Activated T-cell treated with anti-CD3 and anti-CD28 coated beads, Interleukin-2, amount 50 U/mL, for 4 hours (primary cell): ENCODE measurements at regions not wholly inside any gene's neighbourhood (a gene's known extent, or its start where the extent isn't known, plus 50 kb on each side); places are given as distances from the start of the nearest gene placed in this dataset.
"Not testable (repeated sequence)": the region's sequence is repeated elsewhere in the genome, so short reads cannot be mapped to it uniquely, and the experiment has no call there.

Experiments used
- ATAC-seq, 2 donors: fragments of 200-7000 bp; cut with Tn5 transposase; one replicate each; pipeline ENCODE4 v1.10.0; 2021
- DNase-seq: peaks from one replicate; pipeline ENCODE4 v3.0.0-alpha.2; 2020
- H3K27me3 Mint-ChIP-seq: one replicate; pipeline ENCODE4 v1.8.0; 2021; ENCODE audit warnings: low read depth, mixed read lengths
- H3K36me3 Mint-ChIP-seq: one replicate; pipeline ENCODE4 v1.8.0; 2022; ENCODE audit warnings: mixed read lengths; ENCODE audit not compliant: insufficient read depth
- H3K4me1 Mint-ChIP-seq: one replicate; pipeline ENCODE4 v1.8.0; 2021; ENCODE audit warnings: low read depth, mixed read lengths
- H3K4me3 Mint-ChIP-seq: one replicate; pipeline ENCODE4 v1.8.0; 2021; ENCODE audit warnings: mild to moderate bottlenecking, moderate library complexity, mixed read lengths
- H3K9me3 Mint-ChIP-seq: one replicate; pipeline ENCODE4 v1.8.0; 2021; ENCODE audit warnings: mixed read lengths

DNA sequence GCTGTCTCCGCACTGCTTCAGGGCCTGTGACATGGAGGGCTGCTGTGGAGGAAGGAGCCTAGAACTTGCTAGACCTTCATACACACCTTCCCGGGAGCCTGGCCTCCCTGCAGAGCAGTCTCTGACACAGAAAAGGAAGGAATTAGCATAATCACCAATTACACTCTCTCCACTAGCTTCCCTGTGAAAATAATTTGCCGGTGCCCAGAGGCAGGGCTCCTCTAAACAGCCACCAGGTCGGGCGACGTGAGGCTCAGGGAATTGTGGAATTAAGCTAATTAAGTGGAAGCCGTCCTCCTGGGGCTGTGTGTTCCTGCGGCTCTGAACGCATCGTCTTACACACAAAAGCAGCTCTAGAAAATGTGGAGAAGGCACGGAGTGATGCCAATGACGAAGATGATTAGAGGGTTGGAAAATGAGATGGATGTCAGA lies 82.6 kb downstream of the NENF start:
- ATAC-seq (no peak), DNase-seq (no peak)
- H3K36me3 Mint-ChIP-seq = no peaks in the 10 kb centered on the region
- H3K9me3 Mint-ChIP-seq = no peaks in the 10 kb centered on the region
- no peak overlapping the region for H3K4me3 Mint-ChIP-seq
- H3K27me3 Mint-ChIP-seq = peaks cover 63% of the 10 kb centered on the region
- peaks cover 6% of the 10 kb centered on the region for H3K4me1 Mint-ChIP-seq

DNA sequence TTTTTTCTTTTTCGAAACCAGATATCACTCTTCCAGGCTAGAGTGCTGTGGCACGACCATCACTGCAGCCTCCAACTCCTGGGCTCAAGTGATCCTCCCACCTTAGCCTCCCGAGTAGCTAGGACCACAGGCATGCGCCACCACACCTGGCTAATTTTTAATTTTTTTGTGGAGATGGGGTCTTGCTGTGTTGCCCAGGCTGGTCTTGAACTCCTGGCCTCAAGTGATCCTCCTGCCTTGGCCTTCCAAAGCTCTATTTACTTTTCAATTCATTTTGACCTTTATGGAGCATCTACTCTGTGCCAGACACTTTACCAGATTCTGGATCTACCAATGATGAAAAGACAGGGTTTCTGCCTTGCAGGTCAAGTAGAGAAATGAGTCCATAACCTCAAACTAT lies 83.3 kb downstream of the NENF start:
- not testable (repeated sequence) for H3K9me3 Mint-ChIP-seq, H3K4me3 Mint-ChIP-seq, H3K4me1 Mint-ChIP-seq, ATAC-seq, DNase-seq, H3K36me3 Mint-ChIP-seq
- H3K27me3 Mint-ChIP-seq = peaks cover 63% of the 10 kb centered on the region

DNA sequence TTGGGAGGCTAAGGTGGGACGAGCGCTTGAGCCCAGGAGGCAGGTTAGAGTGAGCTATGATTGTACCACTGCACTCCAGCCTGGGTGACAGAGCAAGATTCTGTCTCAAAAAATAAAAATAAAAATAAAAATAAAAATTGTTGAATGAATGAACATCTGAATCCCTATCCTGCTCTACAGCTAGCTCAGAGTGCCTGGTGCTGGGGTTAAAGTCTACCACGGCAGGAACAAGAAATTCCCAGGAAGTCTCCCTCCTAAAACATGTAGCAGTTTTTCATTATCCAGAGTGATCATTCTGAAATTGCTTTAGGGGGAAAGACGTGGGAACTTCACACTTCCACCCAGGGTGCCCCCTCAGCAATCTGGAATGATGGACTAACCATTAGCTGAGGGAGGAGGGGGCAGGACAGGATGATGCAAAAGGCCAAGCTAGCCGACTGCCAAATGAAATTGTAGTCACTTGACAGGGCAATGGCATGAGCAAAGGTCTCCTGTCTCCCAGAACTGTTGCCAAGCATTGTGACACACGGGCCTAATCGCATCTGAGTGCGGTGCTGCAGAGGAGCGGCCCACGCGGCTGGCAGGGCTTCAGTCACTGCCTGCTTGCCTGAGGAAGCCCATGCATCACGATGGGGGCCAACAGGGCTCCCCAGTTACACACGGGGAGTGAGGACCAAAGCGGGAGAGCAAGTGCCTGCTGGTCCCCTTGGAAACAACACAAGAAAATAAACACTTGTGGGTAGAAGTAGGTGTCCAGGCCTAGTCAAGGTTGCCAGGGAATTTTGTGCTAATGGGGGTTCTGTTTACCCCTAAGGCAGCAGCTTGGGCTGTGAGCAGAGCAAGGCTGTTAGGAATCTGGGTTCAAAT lies 85.7 kb downstream of the NENF start:
- no peaks in the 10 kb centered on the region for H3K36me3 Mint-ChIP-seq
- DNase-seq = no peak
- no peak for ATAC-seq
- H3K4me3 Mint-ChIP-seq = no peak overlapping the region
- peaks cover 6% of the 10 kb centered on the region for H3K4me1 Mint-ChIP-seq
- peaks cover 41% of the 10 kb centered on the region for H3K27me3 Mint-ChIP-seq
- H3K9me3 Mint-ChIP-seq = no peaks in the 10 kb centered on the region

DNA sequence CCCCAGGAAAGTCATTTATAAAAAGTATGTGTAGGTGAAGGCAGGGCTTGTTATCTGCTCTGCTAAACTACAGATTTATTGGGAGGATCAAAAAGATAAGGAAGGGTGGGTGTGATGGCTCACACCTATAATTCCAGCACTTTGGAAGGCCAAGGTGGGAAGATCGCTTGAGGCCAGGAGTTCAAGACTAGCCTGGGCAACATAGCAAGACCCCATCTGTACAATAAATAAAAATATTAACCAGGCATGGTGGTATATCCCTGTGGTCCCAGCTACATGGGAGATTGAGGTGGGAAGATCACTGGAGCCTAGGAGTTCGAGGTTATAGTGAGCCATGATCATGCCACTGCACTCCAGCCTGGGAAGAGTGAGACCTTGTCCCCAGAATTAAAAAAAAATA lies 86.4 kb downstream of the NENF start:
- DNase-seq (no peak), ATAC-seq (no peak)
- Mint-ChIP-seq H3K4me3 (no peak overlapping the region), H3K36me3 (no peaks in the 10 kb centered on the region), H3K27me3 (peaks cover 38% of the 10 kb centered on the region), H3K9me3 (no peaks in the 10 kb centered on the region), H3K4me1 (peaks cover 3% of the 10 kb centered on the region)

DNA sequence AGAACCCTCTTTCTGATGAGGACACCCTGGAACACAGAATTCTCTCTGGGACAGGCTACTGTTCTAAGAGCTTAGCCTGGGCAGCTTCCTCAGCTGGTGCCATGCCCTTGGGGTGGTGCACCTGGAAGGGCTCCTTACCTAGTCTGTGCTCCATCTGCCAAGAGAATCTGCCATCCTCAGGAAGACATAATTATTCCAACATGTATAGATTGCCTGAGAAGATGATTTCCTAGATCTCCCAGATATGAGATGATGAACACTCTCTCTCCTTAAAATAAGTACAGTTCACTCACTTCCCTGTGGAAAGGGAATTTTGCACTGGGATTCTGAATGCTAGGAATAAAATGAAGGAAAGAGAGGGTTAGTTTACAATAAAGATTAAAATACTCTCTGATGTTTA lies 87.6 kb downstream of the NENF start:
- H3K4me1 Mint-ChIP-seq = no peaks in the 10 kb centered on the region
- DNase-seq (no peak), ATAC-seq (no peak)
- no peaks in the 10 kb centered on the region for H3K36me3 Mint-ChIP-seq
- H3K9me3 Mint-ChIP-seq = no peaks in the 10 kb centered on the region
- H3K4me3 Mint-ChIP-seq = no peak overlapping the region
- H3K27me3 Mint-ChIP-seq = peaks cover 34% of the 10 kb centered on the region

DNA sequence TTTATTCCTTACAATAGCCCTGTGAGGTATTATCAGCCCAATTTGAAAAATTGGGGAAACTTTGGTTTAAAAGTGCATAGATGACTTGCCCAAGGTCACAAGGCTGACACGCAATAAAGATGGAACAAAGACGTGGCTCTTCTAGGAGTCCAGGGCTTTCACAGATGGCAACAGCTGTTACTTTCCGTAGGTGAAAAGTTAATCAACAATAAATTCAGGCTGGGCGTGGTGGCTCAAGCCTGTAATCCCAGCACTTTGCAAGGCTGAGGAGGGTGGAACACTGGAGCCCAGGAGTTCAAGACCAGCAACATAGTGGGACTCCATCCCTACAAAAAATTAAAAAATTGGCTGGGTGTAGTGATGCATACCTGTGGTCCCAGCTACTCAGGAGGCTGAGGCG lies 87.8 kb upstream of the ATF3 start:
- peaks cover 29% of the 10 kb centered on the region for H3K27me3 Mint-ChIP-seq
- no peaks in the 10 kb centered on the region for H3K36me3 Mint-ChIP-seq
- H3K9me3 Mint-ChIP-seq = no peaks in the 10 kb centered on the region
- H3K4me3 Mint-ChIP-seq = no peak overlapping the region
- DNase-seq (no peak), ATAC-seq (no peak)
- no peaks in the 10 kb centered on the region for H3K4me1 Mint-ChIP-seq

DNA sequence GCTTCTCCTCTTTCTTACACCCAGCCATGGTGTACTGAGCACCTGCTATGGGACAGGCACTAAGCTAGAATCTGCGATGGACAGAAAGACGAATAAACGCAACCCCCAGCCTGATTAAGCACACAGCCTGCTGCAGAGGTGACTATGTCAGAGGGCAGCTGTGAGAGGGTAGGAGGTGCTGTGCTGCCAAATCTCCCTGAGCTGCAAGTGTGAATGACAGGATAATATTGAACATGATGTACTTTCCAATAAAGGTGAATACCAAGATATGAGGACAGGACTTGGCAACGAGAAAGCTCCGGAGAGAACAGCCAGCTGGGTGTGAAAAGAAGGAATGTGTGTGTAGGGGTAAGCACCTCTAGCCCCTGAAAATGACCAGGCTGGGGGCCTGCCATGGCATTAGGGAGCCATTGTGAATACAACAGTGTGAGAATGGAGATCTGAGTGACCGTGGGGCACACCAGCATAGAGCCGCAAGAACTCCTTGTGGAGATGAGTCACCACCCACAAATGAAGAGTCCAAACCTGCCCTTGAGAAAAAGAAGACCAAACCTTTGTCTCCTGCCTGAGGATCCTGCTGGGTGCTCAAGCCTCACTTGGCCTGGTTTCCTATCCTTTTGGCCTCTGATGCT lies 83.0 kb upstream of the ATF3 start:
- no peak for DNase-seq
- ATAC-seq = no peak
- Mint-ChIP-seq H3K4me1 (no peaks in the 10 kb centered on the region), H3K36me3 (no peaks in the 10 kb centered on the region), H3K4me3 (no peak overlapping the region), H3K9me3 (no peaks in the 10 kb centered on the region), H3K27me3 (peaks cover 10% of the 10 kb centered on the region)

DNA sequence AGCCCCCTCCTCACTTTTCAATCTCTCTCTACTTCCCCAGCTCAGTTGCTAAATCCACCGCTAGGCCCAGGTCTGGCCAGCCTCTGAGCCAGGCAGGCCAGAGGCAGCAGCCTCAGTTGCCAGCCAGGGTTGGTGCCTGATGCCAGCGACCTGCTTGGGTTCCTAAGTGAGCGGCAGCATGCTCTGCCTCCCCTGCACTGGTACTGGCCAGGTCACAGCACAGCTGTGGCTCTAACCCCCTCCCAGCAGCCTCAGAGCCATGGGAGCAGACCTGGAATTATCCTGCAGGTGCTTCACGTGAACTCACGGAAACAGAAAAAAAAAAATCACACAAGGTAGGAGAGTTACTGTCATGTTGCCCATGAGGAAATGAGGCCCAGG lies 82.5 kb upstream of the ATF3 start:
- ATAC-seq (no peak), DNase-seq (no peak)
- Mint-ChIP-seq H3K36me3 (no peaks in the 10 kb centered on the region), H3K4me3 (no peak overlapping the region), H3K9me3 (no peaks in the 10 kb centered on the region), H3K4me1 (no peaks in the 10 kb centered on the region), H3K27me3 (peaks cover 10% of the 10 kb centered on the region)

DNA sequence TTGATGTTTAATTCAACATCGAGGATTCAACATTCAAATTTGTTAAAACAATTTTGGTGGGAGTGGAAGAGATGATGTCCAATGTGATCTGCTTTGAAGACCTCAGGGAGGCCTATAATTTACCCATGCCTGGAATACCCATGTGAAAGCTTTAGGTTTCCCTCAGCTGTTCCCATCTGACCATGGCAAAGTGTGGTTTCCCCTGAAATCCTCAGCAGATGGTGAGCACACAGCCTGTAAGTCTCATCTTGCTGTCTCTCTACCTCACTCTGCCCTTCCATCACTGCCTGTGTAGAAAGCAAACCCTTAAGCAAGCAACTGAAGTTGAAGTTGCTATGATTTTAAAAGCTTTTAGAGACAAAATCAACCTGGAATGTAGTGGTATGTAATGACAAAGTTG lies 80.1 kb upstream of the ATF3 start:
- Mint-ChIP-seq H3K36me3 (no peaks in the 10 kb centered on the region), H3K4me1 (no peaks in the 10 kb centered on the region), H3K4me3 (no peak overlapping the region), H3K27me3 (peaks cover 10% of the 10 kb centered on the region), H3K9me3 (no peaks in the 10 kb centered on the region)
- DNase-seq (no peak), ATAC-seq (no peak)

DNA sequence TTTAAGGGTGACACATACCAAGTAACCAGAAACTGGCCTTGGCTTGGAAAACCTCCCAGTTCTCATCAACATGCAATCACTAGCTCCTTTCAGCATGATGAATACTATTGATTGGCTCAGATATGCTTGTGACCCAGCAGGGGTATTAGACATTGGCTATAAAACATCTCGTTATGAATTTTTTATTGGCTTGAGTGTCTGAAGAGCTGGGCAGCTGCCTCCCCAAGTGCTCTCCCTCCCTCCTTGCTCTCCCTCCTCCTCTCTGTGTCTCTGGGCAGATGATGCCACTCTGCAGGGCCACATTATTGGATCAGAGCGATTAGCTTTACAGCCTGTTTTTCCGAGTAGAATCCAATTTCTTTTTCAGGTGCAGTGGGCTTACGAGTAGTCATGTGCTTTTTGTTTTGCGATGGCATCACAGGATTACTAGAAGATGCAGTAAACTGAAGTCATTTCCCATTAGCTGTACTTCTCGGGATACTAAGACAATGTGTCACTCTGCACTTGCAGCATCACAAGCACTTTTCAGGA lies 79.3 kb upstream of the ATF3 start:
- no peaks in the 10 kb centered on the region for H3K4me1 Mint-ChIP-seq
- H3K9me3 Mint-ChIP-seq = no peaks in the 10 kb centered on the region
- ATAC-seq (no peak), DNase-seq (no peak)
- H3K4me3 Mint-ChIP-seq = no peak overlapping the region
- H3K36me3 Mint-ChIP-seq = no peaks in the 10 kb centered on the region
- H3K27me3 Mint-ChIP-seq = peaks cover 10% of the 10 kb centered on the region

DNA sequence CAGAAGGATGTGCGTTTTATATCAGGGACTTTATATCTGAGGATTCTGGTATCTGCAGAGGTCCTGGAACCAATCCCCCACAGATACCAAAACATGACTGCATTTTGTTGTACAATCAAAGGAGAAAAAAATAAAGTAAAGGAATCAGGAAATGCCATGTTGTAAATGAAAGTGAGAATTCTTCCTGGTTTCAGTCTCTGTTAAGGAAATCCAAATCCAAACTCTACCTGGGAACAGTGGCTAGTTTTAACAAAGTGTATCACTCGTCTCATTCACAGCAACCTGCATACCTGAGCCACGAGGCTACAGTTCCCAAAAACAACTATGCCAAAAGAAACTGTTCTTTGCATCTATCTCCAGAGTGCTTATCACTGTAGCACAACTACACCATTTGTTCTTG lies 77.3 kb upstream of the ATF3 start:
- no peaks in the 10 kb centered on the region for H3K4me1 Mint-ChIP-seq
- no peak for ATAC-seq
- no peak for DNase-seq
- H3K36me3 Mint-ChIP-seq = no peaks in the 10 kb centered on the region
- H3K9me3 Mint-ChIP-seq = no peaks in the 10 kb centered on the region
- peaks cover 21% of the 10 kb centered on the region for H3K27me3 Mint-ChIP-seq
- H3K4me3 Mint-ChIP-seq = no peak overlapping the region

DNA sequence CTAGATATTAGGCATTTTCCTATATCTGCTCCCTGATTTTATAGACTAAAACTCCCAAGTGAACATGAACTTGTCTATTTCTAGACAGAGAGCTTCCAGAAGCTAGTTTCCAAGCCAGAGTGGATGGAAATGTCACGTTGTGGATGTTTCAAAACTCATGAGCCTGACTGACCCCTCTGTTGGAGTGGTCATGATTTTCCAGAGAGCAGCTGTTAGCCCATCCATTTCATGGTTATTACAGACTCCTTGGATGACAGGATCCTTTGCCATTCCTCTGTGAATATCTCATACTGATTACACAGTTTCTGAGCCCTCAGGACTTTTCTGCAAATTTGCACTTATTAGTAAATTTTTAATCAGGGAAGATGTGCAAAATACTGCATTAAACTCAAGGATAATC lies 76.8 kb upstream of the ATF3 start:
- Mint-ChIP-seq H3K9me3 (no peaks in the 10 kb centered on the region), H3K4me1 (no peaks in the 10 kb centered on the region), H3K36me3 (no peaks in the 10 kb centered on the region), H3K27me3 (peaks cover 21% of the 10 kb centered on the region), H3K4me3 (no peak overlapping the region)
- DNase-seq = no peak
- no peak for ATAC-seq

DNA sequence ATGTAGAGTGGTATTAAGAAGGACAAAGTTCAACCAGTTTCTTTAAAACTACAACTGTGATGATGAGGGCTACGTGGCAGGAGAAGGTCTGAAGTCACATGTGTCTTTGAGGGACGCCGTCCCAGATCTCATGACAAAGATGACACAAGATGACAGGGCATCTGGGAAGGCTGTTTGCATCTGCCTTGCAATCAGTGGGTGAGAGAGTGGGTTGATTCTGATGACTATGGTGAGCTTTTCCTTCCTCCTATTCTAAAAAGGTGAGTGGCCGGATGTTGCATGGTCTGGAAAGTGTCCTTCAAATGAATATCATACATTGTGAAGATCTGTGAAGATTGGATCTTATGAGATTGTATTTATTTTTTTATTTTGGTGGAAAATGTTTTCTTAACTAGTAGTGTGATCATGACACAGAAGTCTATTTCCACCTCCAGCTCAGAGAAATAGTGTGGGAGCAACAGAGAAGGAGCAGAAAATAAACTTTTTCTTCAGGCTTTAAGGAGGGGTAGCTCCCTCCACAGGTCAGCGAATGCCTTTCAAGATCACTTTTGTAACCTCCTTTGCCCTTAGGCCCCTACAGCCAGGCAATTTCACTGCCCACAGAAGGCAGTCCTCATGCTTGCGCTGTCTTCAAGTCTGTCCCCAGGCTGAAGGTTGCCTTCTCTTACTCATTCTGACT lies 76.0 kb upstream of the ATF3 start:
- ATAC-seq (no peak), DNase-seq (no peak)
- H3K36me3 Mint-ChIP-seq = no peaks in the 10 kb centered on the region
- H3K9me3 Mint-ChIP-seq = no peaks in the 10 kb centered on the region
- no peaks in the 10 kb centered on the region for H3K4me1 Mint-ChIP-seq
- peaks cover 21% of the 10 kb centered on the region for H3K27me3 Mint-ChIP-seq
- no peak overlapping the region for H3K4me3 Mint-ChIP-seq

DNA sequence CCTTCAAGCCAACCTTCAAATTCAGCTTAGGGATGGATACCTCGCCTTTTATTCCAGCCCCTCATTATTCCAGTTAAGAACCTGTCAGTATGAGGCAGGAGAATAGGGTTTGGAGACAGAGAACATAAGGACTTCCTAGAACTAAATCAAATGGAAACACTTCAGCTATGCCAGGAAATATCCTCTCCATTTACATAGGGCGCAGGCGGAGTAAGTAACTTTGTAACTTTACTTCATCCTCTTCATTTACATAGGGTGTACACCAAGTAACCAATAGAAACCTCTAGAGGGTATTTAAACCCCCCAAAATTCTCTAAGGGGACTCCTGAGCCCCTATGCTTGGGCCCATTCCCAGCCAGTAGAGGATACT lies 75.4 kb upstream of the ATF3 start:
- H3K27me3 Mint-ChIP-seq = peaks cover 21% of the 10 kb centered on the region
- no peaks in the 10 kb centered on the region for H3K4me1 Mint-ChIP-seq
- no peaks in the 10 kb centered on the region for H3K36me3 Mint-ChIP-seq
- DNase-seq (no peak), ATAC-seq (no peak)
- H3K4me3 Mint-ChIP-seq = no peak overlapping the region
- no peaks in the 10 kb centered on the region for H3K9me3 Mint-ChIP-seq

DNA sequence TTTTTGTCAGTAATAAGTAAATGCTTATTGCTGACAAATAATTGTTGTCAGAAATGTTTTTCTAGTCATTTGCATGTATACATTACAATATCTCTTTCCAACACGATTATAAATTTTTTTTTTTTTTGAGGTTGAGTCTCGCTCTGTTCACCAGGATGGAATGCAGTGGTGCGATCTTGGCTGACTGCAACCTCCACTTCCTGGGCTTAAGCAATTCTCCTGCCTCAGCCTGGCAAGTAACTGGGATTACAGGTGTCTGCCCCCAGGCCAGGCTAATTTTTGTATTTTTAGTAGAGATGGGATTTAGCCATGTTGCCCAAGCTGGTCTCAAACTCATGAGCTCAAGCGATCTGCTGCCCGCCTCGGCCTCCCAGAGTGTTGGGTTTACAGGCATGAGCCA lies 72.0 kb upstream of the ATF3 start:
- DNase-seq (no peak), ATAC-seq (no peak)
- H3K9me3 Mint-ChIP-seq = no peaks in the 10 kb centered on the region
- H3K36me3 Mint-ChIP-seq = no peaks in the 10 kb centered on the region
- H3K27me3 Mint-ChIP-seq = peaks cover 14% of the 10 kb centered on the region
- no peak overlapping the region for H3K4me3 Mint-ChIP-seq
- no peaks in the 10 kb centered on the region for H3K4me1 Mint-ChIP-seq
